Thyroid gland (tissue), 4 donors: ENCODE measurements at regions not wholly inside any gene's neighbourhood (a gene's known extent, or its start where the extent isn't known, plus 50 kb on each side); places are given as distances from the start of the nearest gene placed in this dataset.

Source experiments
- CTCF ChIP-seq, 6 experiments: fragments of 200-600 bp in 3 of 6; fragments of 450-650 bp in 3 of 6; sonication (generic) in 3 of 6; IDR thresholded peaks; one replicate each; pipeline ENCODE4 v1.5.1; 2016 to 2019; ENCODE audit warnings: antibody characterized with exemption in 6 of 6, mild to moderate bottlenecking in 2 of 6, inconsistent platforms in 1 of 6, moderate library complexity in 1 of 6
- POLR2A ChIP-seq, 2 donors: fragments of 450-650 bp; IDR thresholded peaks; one replicate each; pipeline ENCODE4 v1.6.1; 2017; ENCODE audit warnings: antibody characterized with exemption in 2 of 2, mild to moderate bottlenecking in 2 of 2, moderate library complexity in 1 of 2

- no peak for TF ChIP-seq CTCF (IDR thresholded peaks at IDR 0.05)
- no peak for TF ChIP-seq POLR2A (IDR thresholded peaks at IDR 0.05)
Observed at GRCh38 chr1:164137273-164137925, 421.6 kb upstream of the PBX1 start.
